H1 (cell line): ENCODE measurements at regions not wholly inside any gene's neighbourhood (a gene's known extent, or its start where the extent isn't known, plus 50 kb on each side); places are given as distances from the start of the nearest gene placed in this dataset.

Experiments
- CTCF ChIA-PET: fragments of 300-600 bp; sonication (Branson Sonifier 250); formaldehyde crosslinking; loops from one replicate; lab custom pipeline; 2021; ENCODE audit not compliant: partially characterized antibody; lab: Charles Lee
- POLR2A ChIA-PET: fragments of 300-600 bp; sonication (Branson Sonifier 250); formaldehyde crosslinking; loops from one replicate; lab custom pipeline; 2021; ENCODE audit warnings: inconsistent platforms; ENCODE audit not compliant: partially characterized antibody; lab: Charles Lee
- DNase-seq, 2 experiments: peaks; one replicate each; pipeline versions ENCODE4 v3.0.0 to v3.0.0-alpha.2; 2010 to 2022; ENCODE audit warnings: low spot score in 2 of 2, low read depth in 1 of 2, mixed read lengths in 1 of 2
- FAIRE-seq: peaks from 2 replicates; lab custom pipeline; 2011; peaks lifted over from hg19 to GRCh38; lab: Jason Lieb, UNC
- H2AFZ ChIP-seq: 2 replicates; pipeline ENCODE4 v1.8.1; 2012; ENCODE audit warnings: low read length, inconsistent platforms
- H2AK5ac ChIP-seq: 2 replicates; pipeline ENCODE4 v1.6.1; 2013; ENCODE audit warnings: low read depth, low read length
- H2BK120ac ChIP-seq: replicated peaks from 2 replicates; pipeline ENCODE3; 2013; ENCODE audit warnings: low read depth, low read length, inconsistent platforms
- H2BK12ac ChIP-seq: 2 replicates; pipeline ENCODE4 v1.6.1; 2013; ENCODE audit warnings: low read depth, low read length
- H2BK15ac ChIP-seq: 2 replicates; pipeline ENCODE4 v1.6.1; 2013; ENCODE audit warnings: low read length
- H2BK20ac ChIP-seq: 2 replicates; pipeline ENCODE4 v1.6.1; 2013; ENCODE audit warnings: low read length
- H2BK5ac ChIP-seq: 2 replicates; pipeline ENCODE4 v1.6.1; 2013; ENCODE audit warnings: low read depth, low read length
- H3K14ac ChIP-seq: 2 replicates; pipeline ENCODE4 v1.6.1; 2013; ENCODE audit warnings: inconsistent platforms; ENCODE audit not compliant: insufficient read length
- H3K18ac ChIP-seq: 2 replicates; pipeline ENCODE4 v1.6.1; 2013; ENCODE audit warnings: low read length; ENCODE audit errors: extremely low read depth
- H3K23ac ChIP-seq: 2 replicates; pipeline ENCODE4 v1.6.1; 2013; ENCODE audit warnings: inconsistent platforms; ENCODE audit not compliant: insufficient read length
- H3K23me2 ChIP-seq: 2 replicates; pipeline ENCODE4 v1.6.1; 2013; ENCODE audit warnings: low read depth, low read length
- H3K27ac ChIP-seq: 2 replicates; pipeline ENCODE4 v1.6.1; 2011; ENCODE audit warnings: low read depth, low read length, inconsistent platforms
- H3K27me3 ChIP-seq, 4 experiments: replicated peaks in 1 of 4; 1 replicate in 1 of 4; 2 replicates in 3 of 4; pipeline versions ENCODE4 v1.6.1 to v1.8.1; 2011 to 2013; ENCODE audit warnings: low read length in 3 of 4, mild to moderate bottlenecking in 3 of 4, inconsistent platforms in 2 of 4, mixed read lengths in 2 of 4, moderate library complexity in 1 of 4; ENCODE audit not compliant: control insufficient read depth in 3 of 4, insufficient read depth in 3 of 4; ENCODE audit errors: extremely low read depth in 1 of 4
- H3K36me3 ChIP-seq, 4 experiments: 2 replicates each; pipeline versions ENCODE4 v1.6.1 to v1.8.1; 2011 to 2013; ENCODE audit warnings: mild to moderate bottlenecking in 4 of 4, low read length in 3 of 4, moderate library complexity in 2 of 4, control low read depth in 1 of 4, inconsistent platforms in 1 of 4; ENCODE audit not compliant: insufficient read depth in 4 of 4, control insufficient read depth in 2 of 4
- H3K4ac ChIP-seq: replicated peaks from 2 replicates; pipeline ENCODE3; 2013; ENCODE audit warnings: low read length, low read depth, mixed read lengths, inconsistent platforms; ENCODE audit not compliant: insufficient read length
- H3K4me1 ChIP-seq, 4 experiments: replicated peaks in 1 of 4; 1 replicate in 1 of 4; 2 replicates in 3 of 4; pipeline versions ENCODE4 v1.6.1 to v1.8.1; 2011 to 2013; ENCODE audit warnings: low read length in 3 of 4, inconsistent platforms in 2 of 4, mixed read lengths in 1 of 4; ENCODE audit not compliant: insufficient read depth in 4 of 4, control insufficient read depth in 3 of 4
- H3K4me2 ChIP-seq, 2 experiments: 2 replicates each; pipeline versions ENCODE4 v1.6.1 to v1.8.1; 2011 to 2013; ENCODE audit warnings: low read depth in 2 of 2, low read length in 2 of 2, control low read depth in 1 of 2, inconsistent platforms in 1 of 2, mild to moderate bottlenecking in 1 of 2; ENCODE audit not compliant: insufficient read depth in 1 of 2
- H3K4me3 ChIP-seq, 4 experiments: fragments of 200-600, 300-600 bp in 1 of 4; sonication (generic), shearing (Covaris generic), sonication (Bioruptor Twin) in 1 of 4; 2 replicates each; pipeline versions ENCODE4 v1.5.1 to v1.8.1; 2011 to 2016; ENCODE audit warnings: low read length in 4 of 4, low read depth in 3 of 4, control low read depth in 2 of 4, inconsistent platforms in 2 of 4, mild to moderate bottlenecking in 2 of 4, mixed read lengths in 1 of 4, moderate library complexity in 1 of 4; ENCODE audit not compliant: insufficient read depth in 2 of 4; ENCODE audit errors: extremely low read depth in 1 of 4
- H3K56ac ChIP-seq: replicated peaks from 2 replicates; pipeline ENCODE3; 2013; ENCODE audit warnings: low read depth, mild to moderate bottlenecking, mixed read lengths, low read length, inconsistent platforms; ENCODE audit not compliant: insufficient read length
- H3K79me1 ChIP-seq: 2 replicates; pipeline ENCODE4 v1.6.1; 2013; ENCODE audit warnings: low read depth, low read length, control low read depth
- H3K79me2 ChIP-seq, 2 experiments: 2 replicates each; pipeline versions ENCODE4 v1.6.1 to v1.8.1; 2012 to 2013; ENCODE audit warnings: low read length in 2 of 2, mild to moderate bottlenecking in 2 of 2, inconsistent platforms in 1 of 2; ENCODE audit not compliant: insufficient read depth in 2 of 2, control insufficient read depth in 1 of 2
- H3K9ac ChIP-seq, 4 experiments: replicated peaks in 1 of 4; 1 replicate in 1 of 4; 2 replicates in 3 of 4; pipeline versions ENCODE4 v1.6.1 to v1.8.1; 2011 to 2013; ENCODE audit warnings: low read depth in 3 of 4, low read length in 3 of 4, control low read depth in 2 of 4, mild to moderate bottlenecking in 2 of 4, moderate library complexity in 2 of 4, inconsistent platforms in 1 of 4; ENCODE audit errors: extremely low read depth in 1 of 4
- H3K9me3 ChIP-seq, 2 experiments: 2 replicates each; pipeline versions ENCODE4 v1.6.1 to v1.8.1; 2012 to 2013; ENCODE audit warnings: mild to moderate bottlenecking in 2 of 2, moderate library complexity in 2 of 2, control low read depth in 1 of 2, inconsistent platforms in 1 of 2, low read depth in 1 of 2, low read length in 1 of 2, mixed read lengths in 1 of 2; ENCODE audit not compliant: insufficient read depth in 2 of 2
- H4K20me1 ChIP-seq, 2 experiments: replicated peaks in 1 of 2; 2 replicates each; pipeline versions ENCODE3 to v1.8.1; 2011 to 2013; ENCODE audit warnings: inconsistent platforms in 2 of 2, low read length in 2 of 2, mild to moderate bottlenecking in 1 of 2; ENCODE audit not compliant: insufficient read depth in 2 of 2, control insufficient read depth in 1 of 2
- H4K5ac ChIP-seq: 2 replicates; pipeline ENCODE4 v1.6.1; 2013; ENCODE audit warnings: low read length, low read depth, mixed read lengths, inconsistent platforms; ENCODE audit not compliant: insufficient read length
- H4K8ac ChIP-seq: 2 replicates; pipeline ENCODE4 v1.8.0; 2013; ENCODE audit warnings: mild to moderate bottlenecking, moderate library complexity, low read length, inconsistent platforms; ENCODE audit not compliant: insufficient read depth; ENCODE audit errors: extremely low read depth
- H4K91ac ChIP-seq: replicated peaks from 2 replicates; pipeline ENCODE3; 2013; ENCODE audit warnings: low read length, mixed read lengths, inconsistent platforms; ENCODE audit not compliant: insufficient read length
- CREB1 ChIP-seq: IDR thresholded peaks from 2 replicates; pipeline ENCODE4 v1.6.1; 2012; ENCODE audit warnings: inconsistent platforms
- HDAC2 ChIP-seq, 2 experiments: fragments of 300-600 bp in 1 of 2; sonication (generic) in 1 of 2; IDR thresholded peaks; 2 replicates each; pipeline ENCODE4 v1.6.1; 2011 to 2012; ENCODE audit warnings: low read depth in 2 of 2, low read length in 2 of 2, mild to moderate bottlenecking in 2 of 2, moderate library complexity in 2 of 2, borderline replicate concordance in 1 of 2, inconsistent platforms in 1 of 2
- JUN ChIP-seq: IDR thresholded peaks from 2 replicates; pipeline ENCODE4 v1.6.1; 2011; ENCODE audit warnings: low read depth, mild to moderate bottlenecking, improper control_type of control experiment, low read length
- JUND ChIP-seq: IDR thresholded peaks from 2 replicates; pipeline ENCODE4 v1.6.1; 2011; ENCODE audit warnings: mild to moderate bottlenecking, improper control_type of control experiment, low read length
- RFX5 ChIP-seq: IDR thresholded peaks from 2 replicates; pipeline ENCODE4 v1.6.1; 2011; ENCODE audit warnings: low read depth, low read length, improper control_type of control experiment, borderline replicate concordance
- WGBS, 2 experiments: shearing (Covaris generic) in 1 of 2; methylation state at CpG; one replicate each; pipeline versions ENCODE4 v1.1.6 to v1.1.7; 2013 to 2015; ENCODE audit warnings: low lambda C conversion rate in 2 of 2, mixed read lengths in 2 of 2, inconsistent platforms in 1 of 2, low coverage in 1 of 2, missing lambda C conversion rate in 1 of 2; ENCODE audit not compliant: insufficient replicate concordance in 2 of 2, insufficient coverage in 1 of 2, insufficient read length in 1 of 2; ENCODE audit errors: extremely low coverage in 1 of 2, missing lambda C conversion rate in 1 of 2; 5-methylcytosine and 5-hydroxymethylcytosine counted together
- TF ChIP-seq, protein P1 (sequence below): IDR thresholded peaks from 2 replicates; pipeline ENCODE4 v1.6.1; 2012; ENCODE audit warnings: inconsistent platforms
- TF ChIP-seq, protein P2 (sequence below): IDR thresholded peaks from 2 replicates; pipeline ENCODE4 v1.6.1; 2011; ENCODE audit warnings: low read depth, mild to moderate bottlenecking, low read length; ENCODE audit not compliant: insufficient read depth

GRCh38 chr21:35197992-35198431 is 148.9 kb upstream of the RUNX1 start:
- no peaks in the 10 kb centered on the region for H3K9me3 ChIP-seq
- H3K4me1 ChIP-seq = no peaks in the 10 kb centered on the region
- no peak overlapping the region for H2BK5ac ChIP-seq
- H3K4ac ChIP-seq = no peak overlapping the region
- no peak overlapping the region for H3K9ac ChIP-seq
- 79% methylated on average over 3 of the region's 3 CpGs; no CpG with 5 or more reads in 1 of the 2 experiments for WGBS, 2 experiments
- FAIRE-seq (no peak), DNase-seq (no peak)
- TF ChIP-seq, protein P1, sequence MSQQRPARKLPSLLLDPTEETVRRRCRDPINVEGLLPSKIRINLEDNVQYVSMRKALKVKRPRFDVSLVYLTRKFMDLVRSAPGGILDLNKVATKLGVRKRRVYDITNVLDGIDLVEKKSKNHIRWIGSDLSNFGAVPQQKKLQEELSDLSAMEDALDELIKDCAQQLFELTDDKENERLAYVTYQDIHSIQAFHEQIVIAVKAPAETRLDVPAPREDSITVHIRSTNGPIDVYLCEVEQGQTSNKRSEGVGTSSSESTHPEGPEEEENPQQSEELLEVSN = no peak
- TF ChIP-seq JUND = no peak
- TF ChIP-seq JUN = no peak
- TF ChIP-seq HDAC2 (IDR thresholded peaks at IDR 0.05; ENCODE audit: borderline replicate concordance in 1 of 2, low read depth in 2 of 2, low read length in 2 of 2) = no peak
- TF ChIP-seq RFX5 = no peak
- TF ChIP-seq CREB1 = no peak
- TF ChIP-seq, protein P2, sequence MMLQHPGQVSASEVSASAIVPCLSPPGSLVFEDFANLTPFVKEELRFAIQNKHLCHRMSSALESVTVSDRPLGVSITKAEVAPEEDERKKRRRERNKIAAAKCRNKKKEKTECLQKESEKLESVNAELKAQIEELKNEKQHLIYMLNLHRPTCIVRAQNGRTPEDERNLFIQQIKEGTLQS = no peak
- no peak overlapping the region for H3K18ac ChIP-seq
- H3K23me2 ChIP-seq = no peaks in the 10 kb centered on the region; the same call in 1 of the 2 replicates
- H3K27ac ChIP-seq = no peak overlapping the region
- ChIA-PET CTCF (interaction anchor here (0.6 to 0.9 kb wide), 2 partner anchors 11 to 1348 kb away, joined by 3 to 4 read pairs; no protein-coding TSS in a partner anchor), POLR2A (interaction anchor here (0.6 kb wide), 1 partner anchor 23 kb away, joined by 3 read pairs; no protein-coding TSS in a partner anchor)
- no peaks in the 10 kb centered on the region for H3K79me2 ChIP-seq
- no peak overlapping the region for H2AK5ac ChIP-seq
- H2BK12ac ChIP-seq = no peak overlapping the region
- no peak overlapping the region for H3K14ac ChIP-seq
- no peak overlapping the region for H4K8ac ChIP-seq
- no peaks in the 10 kb centered on the region for H3K79me1 ChIP-seq
- no peaks in the 10 kb centered on the region for H4K20me1 ChIP-seq
- H2BK120ac ChIP-seq = no peak overlapping the region
- no peak overlapping the region for H2AFZ ChIP-seq
- H3K4me3 ChIP-seq = no peak overlapping the region
- no peak overlapping the region for H4K5ac ChIP-seq
- no peak overlapping the region for H3K56ac ChIP-seq
- no peaks in the 10 kb centered on the region for H3K36me3 ChIP-seq
- no peak overlapping the region for H2BK20ac ChIP-seq
- H3K4me2 ChIP-seq = no peak overlapping the region
- H3K27me3 ChIP-seq = no peaks in the 10 kb centered on the region
- no peak overlapping the region for H4K91ac ChIP-seq
- H3K23ac ChIP-seq = no peak overlapping the region
- no peak overlapping the region for H2BK15ac ChIP-seq
